GM12891 (cell line): ENCODE measurements at regions not wholly inside any gene's neighbourhood (a gene's known extent, or its start where the extent isn't known, plus 50 kb on each side); places are given as distances from the start of the nearest gene placed in this dataset.

ENCODE experiments used
- POLR2A ChIP-seq: IDR thresholded peaks from 2 replicates; pipeline ENCODE4 v1.6.1; 2011; ENCODE audit warnings: low read depth, low read length, control low read depth
- POLR2AphosphoS5 ChIP-seq: IDR thresholded peaks from 2 replicates; pipeline ENCODE4 v1.6.1; 2011; ENCODE audit warnings: low read depth, low read length, control low read depth
- TAF1 ChIP-seq: IDR thresholded peaks from 2 replicates; pipeline ENCODE4 v1.6.1; 2011; ENCODE audit warnings: low read depth, low read length, control low read depth

- no peak for TF ChIP-seq POLR2AphosphoS5
- TF ChIP-seq POLR2A, result no peak
- TF ChIP-seq TAF1, result no peak
Measured at GRCh38 chr13:73696713-73697112, 437.5 kb downstream of the KLF12 start.
